SU-DHL-6 (cell line): ENCODE measurements at regions not wholly inside any gene's neighbourhood (a gene's known extent, or its start where the extent isn't known, plus 50 kb on each side); places are given as distances from the start of the nearest gene placed in this dataset.

Source experiments
- H2AFZ ChIP-seq: fragments of 200-600 bp; sonication (generic); 2 replicates; pipeline ENCODE4 v1.6.1; 2014; ENCODE audit warnings: low read depth, mild to moderate bottlenecking, moderate library complexity, mixed read lengths, antibody characterized with exemption, low read length; ENCODE audit not compliant: severe bottlenecking
- H3F3A ChIP-seq: fragments of 200-600 bp; shearing (Covaris generic); 2 replicates; pipeline ENCODE4 v1.6.0; 2016; ENCODE audit warnings: antibody characterized with exemption, mild to moderate bottlenecking; ENCODE audit not compliant: insufficient read depth
- H3K27ac ChIP-seq: fragments of 200-600 bp; sonication (generic); 2 replicates; pipeline ENCODE4 v1.5.1; 2016; ENCODE audit warnings: low read depth, mild to moderate bottlenecking, low read length, moderate library complexity, mixed read lengths
- H3K27me3 ChIP-seq: fragments of 200-600 bp; sonication (generic), shearing (Covaris generic); 2 replicates; pipeline ENCODE4 v1.6.0; 2014; ENCODE audit warnings: mild to moderate bottlenecking, low read length
- H3K36me3 ChIP-seq: fragments of 200-600 bp; sonication (generic); 2 replicates; pipeline ENCODE4 v1.6.1; 2014; ENCODE audit warnings: mild to moderate bottlenecking, low read length, mixed read lengths
- H3K4me2 ChIP-seq: fragments of 300-600, 200-600 bp; shearing (Covaris generic), sonication (generic); 2 replicates; pipeline ENCODE4 v1.6.0; 2014; ENCODE audit warnings: low read length, low read depth, mild to moderate bottlenecking; ENCODE audit not compliant: poor library complexity, severe bottlenecking
- H3K4me3 ChIP-seq: fragments of 200-600 bp; sonication (generic); 2 replicates; pipeline ENCODE4 v1.5.1; 2014; ENCODE audit warnings: antibody characterized with exemption, low read length, mild to moderate bottlenecking, mixed read lengths; ENCODE audit not compliant: insufficient read depth, poor library complexity, severe bottlenecking
- H3K79me2 ChIP-seq: fragments of 200-600 bp; sonication (generic); 2 replicates; pipeline ENCODE4 v1.6.1; 2014; ENCODE audit warnings: mild to moderate bottlenecking, low read length, moderate library complexity; ENCODE audit not compliant: insufficient read depth
- H3K9ac ChIP-seq: fragments of 200-600 bp; sonication (generic); 2 replicates; pipeline ENCODE4 v1.7.0; 2014; ENCODE audit warnings: mild to moderate bottlenecking, low read length
- H3K9me2 ChIP-seq: fragments of 200-600 bp; sonication (generic); replicated peaks from 2 replicates; pipeline ENCODE4 v1.6.1; 2014; ENCODE audit warnings: low read length; ENCODE audit not compliant: insufficient read depth
- H3K9me3 ChIP-seq: fragments of 200-600 bp; sonication (generic); 2 replicates; pipeline ENCODE4 v1.6.1; 2014; ENCODE audit warnings: low read length, mixed read lengths; ENCODE audit not compliant: insufficient read depth
- H4K20me1 ChIP-seq: fragments of 200-600 bp; sonication (generic); 2 replicates; pipeline ENCODE4 v1.6.1; 2014; ENCODE audit warnings: low read depth, mild to moderate bottlenecking, antibody characterized with exemption, low read length, moderate library complexity, mixed read lengths
- CTCF ChIP-seq: fragments of 200-600 bp; sonication (generic); IDR thresholded peaks from one replicate; pipeline ENCODE4 v1.5.1; 2017; ENCODE audit warnings: antibody characterized with exemption, mild to moderate bottlenecking, low read length, moderate library complexity; ENCODE audit not compliant: insufficient read depth, poor library complexity, severe bottlenecking
- EZH2phosphoT487 ChIP-seq: fragments of 200-600 bp; sonication (generic), shearing (Covaris generic); conservative IDR thresholded peaks from 2 replicates; pipeline ENCODE4 v1.6.1; 2018; ENCODE audit warnings: mild to moderate bottlenecking, antibody characterized with exemption, low read length, moderate library complexity, mixed read lengths

GRCh38 chr3:76131396-76132153 is 346.2 kb upstream of the ZNF717 start:
- Histone ChIP-seq H3K79me2 (no peaks in the 10 kb centered on the region), H3K36me3 (no peaks in the 10 kb centered on the region), H3F3A (no peaks in the 10 kb centered on the region), H3K4me2 (no peak overlapping the region), H4K20me1 (no peaks in the 10 kb centered on the region), H3K9me2 (no peaks in the 10 kb centered on the region; the same call in 1 of the 2 replicates), H3K27me3 (no peaks in the 10 kb centered on the region), H3K4me3 (no peak overlapping the region), H3K9me3 (no peaks in the 10 kb centered on the region), H2AFZ (no peak overlapping the region), H3K27ac (no peak overlapping the region), H3K9ac (no peak overlapping the region)
- TF ChIP-seq CTCF (no peak), EZH2phosphoT487 (no peak)

- H3K79me2 ChIP-seq = no peaks in the 10 kb centered on the region
- H3K9me2 ChIP-seq = no peaks in the 10 kb centered on the region; the same call in 1 of the 2 replicates
- H3K4me3 ChIP-seq = no peak overlapping the region
- H3K27ac ChIP-seq = no peak overlapping the region
- H4K20me1 ChIP-seq = no peaks in the 10 kb centered on the region
- H3K4me2 ChIP-seq = no peak overlapping the region
- TF ChIP-seq CTCF (no peak), EZH2phosphoT487 (no peak)
- no peaks in the 10 kb centered on the region for H3F3A ChIP-seq
- H3K36me3 ChIP-seq = no peaks in the 10 kb centered on the region
- no peaks in the 10 kb centered on the region for H3K27me3 ChIP-seq
- H2AFZ ChIP-seq = no peak overlapping the region
- H3K9me3 ChIP-seq = no peaks in the 10 kb centered on the region
- no peak overlapping the region for H3K9ac ChIP-seq
These were observed 346.8 kb upstream of the ZNF717 start for GRCh38 chr3:76132154-76132470.

GRCh38 chr3:76134166-76134565 is 348.8 kb upstream of the ZNF717 start:
- Histone ChIP-seq H3K79me2 (no peaks in the 10 kb centered on the region), H3K9me2 (no peaks in the 10 kb centered on the region; the same call in 1 of the 2 replicates), H3K4me3 (no peak overlapping the region)

More at GRCh38 chr3:76134166-76134565, 348.8 kb upstream of the ZNF717 start:
- Histone ChIP-seq H3F3A (no peaks in the 10 kb centered on the region), H2AFZ (no peak overlapping the region), H3K9me3 (no peaks in the 10 kb centered on the region), H3K27ac (no peak overlapping the region), H4K20me1 (no peaks in the 10 kb centered on the region), H3K9ac (no peak overlapping the region), H3K27me3 (no peaks in the 10 kb centered on the region), H3K36me3 (no peaks in the 10 kb centered on the region), H3K4me2 (no peak overlapping the region)
- TF ChIP-seq CTCF (no peak), EZH2phosphoT487 (no peak)
